Loucy (cell line): ENCODE measurements at regions not wholly inside any gene's neighbourhood (a gene's known extent, or its start where the extent isn't known, plus 50 kb on each side); places are given as distances from the start of the nearest gene placed in this dataset.

Source experiments
- H2AFZ ChIP-seq: fragments of 200-600 bp; sonication (generic); 2 replicates; pipeline ENCODE4 v1.6.0; 2016; ENCODE audit warnings: antibody characterized with exemption, mild to moderate bottlenecking, low read length, moderate library complexity
- H3F3A ChIP-seq: fragments of 200-600 bp; 2 replicates; pipeline ENCODE4 v1.6.0; 2016; ENCODE audit warnings: antibody characterized with exemption, low read depth, mild to moderate bottlenecking
- H3K27me3 ChIP-seq: fragments of 200-600 bp; sonication (generic); 2 replicates; pipeline ENCODE4 v1.6.1; 2014; ENCODE audit warnings: low read length, mild to moderate bottlenecking; ENCODE audit not compliant: insufficient read depth, poor library complexity, severe bottlenecking
- H3K36me3 ChIP-seq: fragments of 200-600 bp; sonication (generic); 2 replicates; pipeline ENCODE4 v1.6.1; 2016; ENCODE audit warnings: low read length; ENCODE audit not compliant: insufficient read depth
- H3K4me1 ChIP-seq: fragments of 200-600 bp; sonication (generic); 2 replicates; pipeline ENCODE4 v1.5.1; 2014; ENCODE audit warnings: low read length, mild to moderate bottlenecking; ENCODE audit not compliant: insufficient read depth, poor library complexity, severe bottlenecking
- H3K4me2 ChIP-seq: fragments of 200-600 bp; sonication (generic); 2 replicates; pipeline ENCODE4 v1.6.0; 2014; ENCODE audit warnings: antibody characterized with exemption, low read length, low read depth, mild to moderate bottlenecking; ENCODE audit not compliant: poor library complexity, severe bottlenecking
- H3K4me3 ChIP-seq: fragments of 200-600 bp; sonication (generic); 2 replicates; pipeline ENCODE4 v1.5.1; 2014; ENCODE audit warnings: low read length, mild to moderate bottlenecking, mixed read lengths; ENCODE audit not compliant: poor library complexity, severe bottlenecking
- H3K79me2 ChIP-seq: fragments of 200-600 bp; sonication (generic); 2 replicates; pipeline ENCODE4 v1.6.1; 2014; ENCODE audit warnings: low read length; ENCODE audit not compliant: insufficient read depth
- H3K9ac ChIP-seq: fragments of 200-600 bp; sonication (generic); 2 replicates; pipeline ENCODE4 v1.6.0; 2014; ENCODE audit warnings: mild to moderate bottlenecking, low read depth, low read length, moderate library complexity; ENCODE audit not compliant: poor library complexity, severe bottlenecking
- H3K9me2 ChIP-seq: fragments of 200-600 bp; sonication (generic); replicated peaks from 2 replicates; pipeline ENCODE4 v1.6.1; 2016; ENCODE audit warnings: low read depth, low read length, mixed read lengths
- H3K9me3 ChIP-seq: fragments of 200-600 bp; sonication (generic); 2 replicates; pipeline ENCODE4 v1.6.1; 2014; ENCODE audit warnings: mild to moderate bottlenecking, antibody characterized with exemption, low read length, low read depth; ENCODE audit not compliant: insufficient read depth
- H4K20me1 ChIP-seq: fragments of 200-600 bp; sonication (generic); 2 replicates; pipeline ENCODE4 v1.6.0; 2014; ENCODE audit warnings: antibody characterized with exemption, low read length, mild to moderate bottlenecking; ENCODE audit not compliant: insufficient read depth, poor library complexity, severe bottlenecking
- EZH2phosphoT487 ChIP-seq: fragments of 200-600 bp; IDR thresholded peaks from 2 replicates; pipeline ENCODE4 v1.6.1; 2018; ENCODE audit warnings: antibody characterized with exemption, mild to moderate bottlenecking, moderate library complexity, borderline replicate concordance
- TF ChIP-seq, protein P1 (sequence below): fragments of 200-600 bp; sonication (generic); conservative IDR thresholded peaks from 2 replicates; pipeline ENCODE4 v1.5.1; 2014; ENCODE audit warnings: mild to moderate bottlenecking, antibody characterized with exemption, low read length

DNA sequence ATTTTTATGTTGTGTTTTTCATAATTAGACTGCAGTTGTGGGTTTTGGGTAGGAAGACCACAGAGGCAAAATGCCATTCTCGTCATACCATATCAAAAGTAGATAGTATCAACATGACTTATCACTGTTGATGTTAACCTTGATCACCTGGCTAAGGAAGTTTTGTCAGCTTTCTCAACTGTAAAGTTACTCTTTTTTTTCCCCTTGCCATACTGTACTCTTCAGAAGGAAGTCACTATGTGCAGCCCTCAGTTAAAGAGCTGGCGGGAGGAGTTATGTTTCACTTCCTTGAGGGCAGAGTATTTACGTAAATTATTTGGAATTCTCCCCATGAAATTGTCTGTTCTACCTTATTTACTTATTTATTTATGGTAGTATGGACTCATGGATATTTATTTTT, 78.7 kb downstream of the PRORP start:
- Histone ChIP-seq H3K4me1 (peaks cover 24% of the 10 kb centered on the region), H3K4me3 (no peak overlapping the region), H3K9me2 (no peaks in the 10 kb centered on the region), H3K79me2 (no peaks in the 10 kb centered on the region), H3K9me3 (no peaks in the 10 kb centered on the region), H3K27me3 (no peaks in the 10 kb centered on the region), H3K36me3 (no peaks in the 10 kb centered on the region), H4K20me1 (no peaks in the 10 kb centered on the region), H2AFZ (no peak overlapping the region), H3K9ac (no peak overlapping the region), H3K4me2 (no peak overlapping the region), H3F3A (peaks cover 15% of the 10 kb centered on the region)
- TF ChIP-seq, protein P1, sequence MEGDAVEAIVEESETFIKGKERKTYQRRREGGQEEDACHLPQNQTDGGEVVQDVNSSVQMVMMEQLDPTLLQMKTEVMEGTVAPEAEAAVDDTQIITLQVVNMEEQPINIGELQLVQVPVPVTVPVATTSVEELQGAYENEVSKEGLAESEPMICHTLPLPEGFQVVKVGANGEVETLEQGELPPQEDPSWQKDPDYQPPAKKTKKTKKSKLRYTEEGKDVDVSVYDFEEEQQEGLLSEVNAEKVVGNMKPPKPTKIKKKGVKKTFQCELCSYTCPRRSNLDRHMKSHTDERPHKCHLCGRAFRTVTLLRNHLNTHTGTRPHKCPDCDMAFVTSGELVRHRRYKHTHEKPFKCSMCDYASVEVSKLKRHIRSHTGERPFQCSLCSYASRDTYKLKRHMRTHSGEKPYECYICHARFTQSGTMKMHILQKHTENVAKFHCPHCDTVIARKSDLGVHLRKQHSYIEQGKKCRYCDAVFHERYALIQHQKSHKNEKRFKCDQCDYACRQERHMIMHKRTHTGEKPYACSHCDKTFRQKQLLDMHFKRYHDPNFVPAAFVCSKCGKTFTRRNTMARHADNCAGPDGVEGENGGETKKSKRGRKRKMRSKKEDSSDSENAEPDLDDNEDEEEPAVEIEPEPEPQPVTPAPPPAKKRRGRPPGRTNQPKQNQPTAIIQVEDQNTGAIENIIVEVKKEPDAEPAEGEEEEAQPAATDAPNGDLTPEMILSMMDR, result no peak
- no peak for TF ChIP-seq EZH2phosphoT487

DNA sequence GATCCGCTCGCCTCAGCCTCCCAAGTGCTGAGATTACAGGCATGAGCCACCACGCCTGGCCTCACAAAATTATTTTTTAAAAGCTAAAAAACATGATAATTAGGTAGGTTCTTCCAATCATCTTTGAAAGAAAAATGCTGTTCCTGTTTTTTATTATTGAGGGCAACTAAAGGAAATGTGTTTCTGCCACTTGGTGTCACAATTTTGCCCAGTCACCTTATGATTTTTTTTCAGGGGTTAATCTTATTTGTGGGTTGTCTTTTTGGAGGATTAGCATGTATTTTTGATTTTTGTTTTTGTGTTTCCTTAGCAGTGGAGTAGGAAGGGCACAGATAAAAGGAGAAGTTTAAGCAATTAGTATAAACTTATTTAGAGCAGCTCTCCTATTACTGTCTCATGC, 79.8 kb downstream of the PRORP start:
- Histone ChIP-seq H3K9me3 (no peaks in the 10 kb centered on the region), H3K4me1 (peaks cover 24% of the 10 kb centered on the region), H3K79me2 (no peaks in the 10 kb centered on the region), H3K27me3 (no peaks in the 10 kb centered on the region), H2AFZ (no peak overlapping the region), H3K36me3 (0 out of 2 replicates have a peak, but pooled peaks cover 3% of the 10 kb centered on the region), H3K9me2 (no peaks in the 10 kb centered on the region), H3K4me3 (no peak overlapping the region), H3F3A (peaks cover 15% of the 10 kb centered on the region), H3K4me2 (no peak overlapping the region), H3K9ac (no peak overlapping the region), H4K20me1 (no peaks in the 10 kb centered on the region)
- TF ChIP-seq EZH2phosphoT487, result no peak
- TF ChIP-seq, protein P1, result peak; percentile 16; the same call in 1 of the 2 replicates

DNA sequence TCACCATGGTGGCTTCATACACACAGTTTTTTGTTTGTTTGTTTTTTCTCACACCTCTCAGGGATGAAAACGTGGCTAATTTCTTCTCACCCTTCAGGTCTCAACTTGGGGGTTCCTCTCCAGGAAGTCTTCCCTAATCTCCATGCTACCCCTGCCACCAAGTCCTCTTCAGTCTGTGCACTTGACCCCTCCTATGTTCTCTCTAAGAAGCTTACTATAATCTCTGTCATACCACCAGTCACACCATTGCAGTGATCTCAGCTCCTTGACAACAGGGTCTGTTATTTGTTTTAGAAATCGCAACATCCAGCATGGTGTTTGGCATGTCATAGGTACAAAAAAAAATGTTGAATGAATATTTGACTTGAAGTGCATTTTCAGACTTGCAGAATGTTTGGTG, 83.4 kb downstream of the PRORP start:
- TF ChIP-seq, protein P1, result no peak
- TF ChIP-seq EZH2phosphoT487, result no peak
- peaks cover 11% of the 10 kb centered on the region; the same call in 1 of the 2 replicates for H3F3A ChIP-seq
- peaks cover 33% of the 10 kb centered on the region for H3K4me1 ChIP-seq
- no peaks in the 10 kb centered on the region for H3K79me2 ChIP-seq
- H3K4me3 ChIP-seq, result no peak overlapping the region
- H3K9ac ChIP-seq, result no peak overlapping the region
- H3K36me3 ChIP-seq, result 0 out of 2 replicates have a peak, but pooled peaks cover 3% of the 10 kb centered on the region
- no peak overlapping the region for H3K4me2 ChIP-seq
- no peaks in the 10 kb centered on the region for H3K9me2 ChIP-seq
- no peaks in the 10 kb centered on the region for H3K27me3 ChIP-seq
- H3K9me3 ChIP-seq, result no peaks in the 10 kb centered on the region
- H4K20me1 ChIP-seq, result no peaks in the 10 kb centered on the region
- H2AFZ ChIP-seq, result no peak overlapping the region
